HG03469 (cell line): ENCODE measurements at regions not wholly inside any gene's neighbourhood (a gene's known extent, or its start where the extent isn't known, plus 50 kb on each side); places are given as distances from the start of the nearest gene placed in this dataset.

Source experiments
- ATAC-seq: cut with Tn5 transposase; IDR thresholded peaks from one replicate; pipeline ENCODE4 v1.9.1; 2021; ENCODE audit warnings: mild to moderate bottlenecking, moderate library complexity, moderate number of reproducible peaks; ENCODE audit not compliant: unreplicated experiment

GRCh38 chr12:45102818-45103217 lies 51.9 kb upstream of the DBX2 start:
- no peak for ATAC-seq

- ATAC-seq, result no peak
Measured at GRCh38 chr12:45105996-45106395, 55.1 kb upstream of the DBX2 start.

- no peak for ATAC-seq
Measured at GRCh38 chr12:45112306-45112705, 61.4 kb upstream of the DBX2 start.

- ATAC-seq, result no peak
Measured at GRCh38 chr12:45121224-45121623, 70.3 kb upstream of the DBX2 start.

- no peak for ATAC-seq
Measured at GRCh38 chr12:45122768-45123380, 72.0 kb upstream of the DBX2 start.

GRCh38 chr12:45124485-45125155 lies 73.7 kb upstream of the DBX2 start:
- ATAC-seq, result no peak

- no peak for ATAC-seq
Measured at GRCh38 chr12:45125997-45126396, 75.1 kb upstream of the DBX2 start.

- ATAC-seq, result no peak
Measured at GRCh38 chr12:45128637-45129036, 77.7 kb upstream of the DBX2 start.

- peak; percentile 82 for ATAC-seq
Measured at GRCh38 chr12:45130881-45131281, 80.0 kb upstream of the DBX2 start.

- no peak for ATAC-seq
Measured at GRCh38 chr12:45131506-45131905, 80.6 kb upstream of the DBX2 start.

GRCh38 chr12:45138609-45139008 lies 77.3 kb upstream of the ANO6 start:
- no peak for ATAC-seq

GRCh38 chr12:45148006-45148405 lies 67.9 kb upstream of the ANO6 start:
- ATAC-seq, result no peak

GRCh38 chr12:45148619-45149018 lies 67.3 kb upstream of the ANO6 start:
- ATAC-seq, result no peak

GRCh38 chr12:45165284-45165683 lies 50.6 kb upstream of the ANO6 start:
- ATAC-seq, result no peak

GRCh38 chr12:45166056-45166455 lies 49.8 kb upstream of the ANO6 start:
- no peak for ATAC-seq
